Skeletal muscle tissue (tissue), 3 donors: ENCODE measurements at regions not wholly inside any gene's neighbourhood (a gene's known extent, or its start where the extent isn't known, plus 50 kb on each side); places are given as distances from the start of the nearest gene placed in this dataset.

Experiments
- H3K27ac ChIP-seq: one replicate; pipeline ENCODE4 v1.7.0; 2013; ENCODE audit warnings: mild to moderate bottlenecking, low read depth, low read length, inconsistent platforms
- H3K27me3 ChIP-seq, 3 donors: one replicate each; pipeline ENCODE4 v1.7.0; 2013; ENCODE audit warnings: low read length in 3 of 3; ENCODE audit not compliant: control insufficient read depth in 3 of 3, insufficient read depth in 3 of 3
- H3K36me3 ChIP-seq, 3 donors: one replicate each; pipeline ENCODE4 v1.7.0; 2013; ENCODE audit warnings: low read length in 3 of 3; ENCODE audit not compliant: control insufficient read depth in 3 of 3, insufficient read depth in 3 of 3
- H3K4me1 ChIP-seq, 3 donors: one replicate each; pipeline ENCODE4 v1.7.0; 2013; ENCODE audit warnings: low read length in 3 of 3, mild to moderate bottlenecking in 3 of 3; ENCODE audit not compliant: control insufficient read depth in 3 of 3, insufficient read depth in 3 of 3
- H3K4me3 ChIP-seq, 3 donors: one replicate each; pipeline ENCODE4 v1.7.0; 2013; ENCODE audit warnings: low read length in 3 of 3
- H3K9ac ChIP-seq, 3 donors: one replicate each; pipeline ENCODE4 v1.7.0; 2013; ENCODE audit warnings: low read length in 3 of 3, mild to moderate bottlenecking in 3 of 3, moderate library complexity in 2 of 3, low read depth in 1 of 3
- H3K9me3 ChIP-seq, 3 donors: one replicate each; pipeline ENCODE4 v1.7.0; 2013; ENCODE audit warnings: low read length in 3 of 3; ENCODE audit not compliant: control insufficient read depth in 3 of 3
- donor health status: Osteomylitis.

GRCh38 chr2:67204349-67204748, 192.8 kb upstream of the ETAA1 start:
- H3K9ac ChIP-seq, result no peak overlapping the region
- H3K4me3 ChIP-seq, result no peak overlapping the region
- H3K36me3 ChIP-seq, result no peaks in the 10 kb centered on the region
- H3K27ac ChIP-seq, result no peak overlapping the region
- no peaks in the 10 kb centered on the region for H3K9me3 ChIP-seq
- H3K4me1 ChIP-seq, result no peaks in the 10 kb centered on the region
- no peaks in the 10 kb centered on the region for H3K27me3 ChIP-seq

GRCh38 chr2:67208887-67209500, 188.1 kb upstream of the ETAA1 start:
- Histone ChIP-seq H3K4me1 (no peaks in the 10 kb centered on the region), H3K27ac (no peak overlapping the region), H3K9ac (no peak overlapping the region), H3K9me3 (no peaks in the 10 kb centered on the region), H3K27me3 (no peaks in the 10 kb centered on the region), H3K4me3 (no peak overlapping the region), H3K36me3 (no peaks in the 10 kb centered on the region)

GRCh38 chr2:67210430-67210829, 186.7 kb upstream of the ETAA1 start:
- Histone ChIP-seq H3K4me1 (no peaks in the 10 kb centered on the region), H3K27me3 (no peaks in the 10 kb centered on the region), H3K9ac (no peak overlapping the region), H3K4me3 (no peak overlapping the region), H3K27ac (no peak overlapping the region), H3K9me3 (no peaks in the 10 kb centered on the region), H3K36me3 (no peaks in the 10 kb centered on the region)

GRCh38 chr2:67212203-67212602, 184.9 kb upstream of the ETAA1 start:
- no peak overlapping the region for H3K9ac ChIP-seq

GRCh38 chr2:67213270-67213670, 183.9 kb upstream of the ETAA1 start:
- Histone ChIP-seq H3K9ac (no peak overlapping the region), H3K27me3 (no peaks in the 10 kb centered on the region), H3K36me3 (no peaks in the 10 kb centered on the region), H3K27ac (no peak overlapping the region), H3K4me3 (no peak overlapping the region), H3K4me1 (no peaks in the 10 kb centered on the region), H3K9me3 (peaks cover 0 to 3% (median 0%) of the 10 kb centered on the region in 3 donors)

More at GRCh38 chr2:67212203-67212602, 184.9 kb upstream of the ETAA1 start:
- H3K4me1 ChIP-seq, result no peaks in the 10 kb centered on the region
- no peaks in the 10 kb centered on the region for H3K27me3 ChIP-seq
- no peak overlapping the region for H3K4me3 ChIP-seq
- peaks cover 0 to 3% (median 0%) of the 10 kb centered on the region in 3 donors for H3K9me3 ChIP-seq
- no peaks in the 10 kb centered on the region for H3K36me3 ChIP-seq
- H3K27ac ChIP-seq, result no peak overlapping the region

GRCh38 chr2:67213677-67214402, 183.3 kb upstream of the ETAA1 start:
- H3K9ac ChIP-seq, result no peak overlapping the region
- H3K4me3 ChIP-seq, result no peak overlapping the region
- no peaks in the 10 kb centered on the region for H3K36me3 ChIP-seq
- no peak overlapping the region for H3K27ac ChIP-seq
- no peaks in the 10 kb centered on the region for H3K4me1 ChIP-seq
- no peaks in the 10 kb centered on the region for H3K27me3 ChIP-seq
- H3K9me3 ChIP-seq, result peaks cover 0 to 3% (median 0%) of the 10 kb centered on the region in 3 donors

- Histone ChIP-seq H3K9me3 (peaks cover 0 to 3% (median 0%) of the 10 kb centered on the region in 3 donors), H3K9ac (no peak overlapping the region), H3K4me3 (no peak overlapping the region), H3K36me3 (no peaks in the 10 kb centered on the region), H3K27ac (no peak overlapping the region), H3K4me1 (no peaks in the 10 kb centered on the region), H3K27me3 (no peaks in the 10 kb centered on the region)
Observed at GRCh38 chr2:67214585-67215185, 182.4 kb upstream of the ETAA1 start.

GRCh38 chr2:67215214-67216055, 181.7 kb upstream of the ETAA1 start:
- H3K4me3 ChIP-seq, result no peak overlapping the region
- peaks cover 0 to 3% (median 0%) of the 10 kb centered on the region in 3 donors for H3K9me3 ChIP-seq
- no peaks in the 10 kb centered on the region for H3K4me1 ChIP-seq
- H3K36me3 ChIP-seq, result no peaks in the 10 kb centered on the region
- H3K27me3 ChIP-seq, result no peaks in the 10 kb centered on the region
- no peak overlapping the region for H3K9ac ChIP-seq
- no peak overlapping the region for H3K27ac ChIP-seq

GRCh38 chr2:67216103-67216502, 181.0 kb upstream of the ETAA1 start:
- Histone ChIP-seq H3K36me3 (no peaks in the 10 kb centered on the region), H3K4me3 (no peak overlapping the region), H3K27me3 (no peaks in the 10 kb centered on the region), H3K4me1 (no peaks in the 10 kb centered on the region), H3K9me3 (peaks cover 0 to 3% (median 0%) of the 10 kb centered on the region in 3 donors), H3K9ac (no peak overlapping the region), H3K27ac (no peak overlapping the region)
